Parathyroid adenoma (tissue), 2 donors: ENCODE measurements at regions not wholly inside any gene's neighbourhood (a gene's known extent, or its start where the extent isn't known, plus 50 kb on each side); places are given as distances from the start of the nearest gene placed in this dataset.

Source experiments
- H2AFZ ChIP-seq: fragments of 300-600 bp; sonication (generic); one replicate; pipeline ENCODE4 v1.7.0; 2017; ENCODE audit warnings: antibody characterized with exemption, mild to moderate bottlenecking
- H3K27ac ChIP-seq: fragments of 300-600 bp; sonication (generic); one replicate; pipeline ENCODE4 v1.7.0; 2017
- H3K27me3 ChIP-seq: fragments of 300-600 bp; sonication (generic); one replicate; pipeline ENCODE4 v1.7.0; 2017; ENCODE audit warnings: low read length; ENCODE audit not compliant: control insufficient read depth, insufficient read depth
- H3K36me3 ChIP-seq: fragments of 300-600 bp; sonication (generic); one replicate; pipeline ENCODE4 v1.7.0; 2017; ENCODE audit warnings: low read length; ENCODE audit not compliant: control insufficient read depth, insufficient read depth
- H3K4me1 ChIP-seq: fragments of 300-600 bp; sonication (generic); one replicate; pipeline ENCODE4 v1.7.0; 2017; ENCODE audit warnings: control low read depth
- H3K4me2 ChIP-seq: fragments of 300-600 bp; sonication (generic); one replicate; pipeline ENCODE4 v1.7.0; 2017; ENCODE audit warnings: low read length
- H3K4me3 ChIP-seq: fragments of 300-600 bp; sonication (generic); one replicate; pipeline ENCODE4 v1.7.0; 2017; ENCODE audit warnings: low read depth, low read length
- H3K79me2 ChIP-seq: fragments of 300-600 bp; sonication (generic); one replicate; pipeline ENCODE4 v1.7.0; 2017; ENCODE audit warnings: control low read depth
- H3K9ac ChIP-seq: fragments of 300-600 bp; sonication (generic); one replicate; pipeline ENCODE4 v1.7.0; 2017; ENCODE audit warnings: mild to moderate bottlenecking
- H3K9me3 ChIP-seq: fragments of 300-600 bp; sonication (generic); one replicate; pipeline ENCODE4 v1.7.0; 2017; ENCODE audit warnings: low read length; ENCODE audit not compliant: control insufficient read depth
- CTCF ChIP-seq: fragments of 300-600 bp; sonication (generic); IDR thresholded peaks from one replicate; pipeline ENCODE4 v1.7.0; 2017; ENCODE audit warnings: antibody characterized with exemption, mild to moderate bottlenecking
- donor health status: primary hyperparathyroidism.

DNA sequence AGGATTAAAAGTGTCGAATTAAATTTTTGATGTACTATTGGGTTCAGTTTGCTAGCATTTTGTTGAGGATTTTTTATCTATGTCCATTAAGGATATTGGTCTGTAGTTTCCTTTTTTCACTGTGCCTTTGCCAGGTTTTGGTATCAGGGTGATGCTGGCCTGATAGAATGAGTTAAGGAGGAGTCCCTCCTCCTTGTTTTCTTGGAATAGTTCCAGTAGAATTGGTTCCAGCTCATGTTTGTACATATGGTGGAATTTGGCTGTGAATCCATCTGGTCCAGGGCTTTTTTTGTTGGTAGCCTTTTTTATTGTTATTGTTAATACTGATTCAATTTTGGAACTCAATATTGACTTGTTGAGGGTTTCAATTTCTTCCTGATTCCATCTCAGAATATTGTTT lies 141.8 kb downstream of the SIM1 start:
- Histone ChIP-seq H3K4me2 (no peak overlapping the region), H3K36me3 (no peaks in the 10 kb centered on the region), H2AFZ (no peak overlapping the region), H3K79me2 (no peaks in the 10 kb centered on the region), H3K27ac (no peak overlapping the region), H3K4me3 (no peak overlapping the region), H3K4me1 (no peaks in the 10 kb centered on the region), H3K27me3 (no peaks in the 10 kb centered on the region), H3K9ac (no peak overlapping the region), H3K9me3 (no peaks in the 10 kb centered on the region)
- TF ChIP-seq CTCF = no peak

GRCh38 chr6:100320686-100321085 lies 144.0 kb downstream of the SIM1 start:
- Histone ChIP-seq H3K27ac (no peak overlapping the region), H3K9ac (no peak overlapping the region), H3K4me3 (no peak overlapping the region), H3K9me3 (no peaks in the 10 kb centered on the region), H3K27me3 (no peaks in the 10 kb centered on the region), H2AFZ (no peak overlapping the region), H3K4me2 (no peak overlapping the region), H3K79me2 (no peaks in the 10 kb centered on the region), H3K4me1 (no peaks in the 10 kb centered on the region), H3K36me3 (no peaks in the 10 kb centered on the region)
- TF ChIP-seq CTCF = no peak

DNA sequence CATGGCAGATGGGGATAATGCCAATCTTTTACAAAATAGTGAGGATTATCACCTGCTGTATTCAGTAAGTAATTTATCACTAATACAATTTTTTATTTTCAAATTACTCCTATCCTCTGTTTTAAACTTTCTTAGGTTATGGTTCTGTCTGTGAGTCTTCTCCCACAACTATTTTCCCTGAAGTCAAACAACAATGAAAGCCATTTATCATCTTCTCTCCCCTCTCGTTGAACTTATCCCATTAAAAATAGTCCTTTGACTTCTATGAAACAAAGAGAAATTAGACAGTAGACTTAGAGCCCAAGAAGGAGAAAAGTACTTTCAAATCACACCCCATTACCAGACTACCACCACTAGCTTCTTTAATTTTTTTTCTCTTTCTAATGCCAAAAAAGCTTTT lies 147.7 kb downstream of the SIM1 start:
- Histone ChIP-seq H3K9me3 (no peaks in the 10 kb centered on the region), H3K4me2 (no peak overlapping the region), H2AFZ (no peak overlapping the region), H3K4me3 (no peak overlapping the region), H3K27me3 (no peaks in the 10 kb centered on the region), H3K9ac (no peak overlapping the region), H3K27ac (no peak overlapping the region), H3K4me1 (no peaks in the 10 kb centered on the region), H3K36me3 (no peaks in the 10 kb centered on the region), H3K79me2 (no peaks in the 10 kb centered on the region)
- TF ChIP-seq CTCF = no peak

GRCh38 chr6:100314186-100314585 lies 150.5 kb downstream of the SIM1 start:
- no peaks in the 10 kb centered on the region for H3K27me3 ChIP-seq
- no peak overlapping the region for H2AFZ ChIP-seq
- no peaks in the 10 kb centered on the region for H3K9me3 ChIP-seq
- H3K9ac ChIP-seq = no peak overlapping the region
- no peaks in the 10 kb centered on the region for H3K36me3 ChIP-seq
- H3K4me3 ChIP-seq = no peak overlapping the region
- H3K4me1 ChIP-seq = no peaks in the 10 kb centered on the region
- H3K27ac ChIP-seq = no peak overlapping the region
- no peak overlapping the region for H3K4me2 ChIP-seq
- no peak for TF ChIP-seq CTCF
- H3K79me2 ChIP-seq = no peaks in the 10 kb centered on the region

- Histone ChIP-seq H3K9me3 (no peaks in the 10 kb centered on the region), H3K4me3 (no peak overlapping the region), H3K27me3 (no peaks in the 10 kb centered on the region), H3K9ac (no peak overlapping the region), H3K4me1 (no peaks in the 10 kb centered on the region), H2AFZ (no peak overlapping the region), H3K4me2 (no peak overlapping the region), H3K36me3 (no peaks in the 10 kb centered on the region), H3K27ac (no peak overlapping the region), H3K79me2 (no peaks in the 10 kb centered on the region)
- TF ChIP-seq CTCF = no peak
Measured at GRCh38 chr6:100311707-100312251, 152.9 kb downstream of the SIM1 start.
